GM12865 (cell line): ENCODE measurements at regions not wholly inside any gene's neighbourhood (a gene's known extent, or its start where the extent isn't known, plus 50 kb on each side); places are given as distances from the start of the nearest gene placed in this dataset.

Source experiments
- DNase-seq: peaks from one replicate; pipeline ENCODE4 v3.0.0; 2010; ENCODE audit warnings: low read depth
- H3K4me3 ChIP-seq: 2 replicates; pipeline ENCODE4 v1.5.1; 2011; ENCODE audit warnings: mild to moderate bottlenecking, low read depth, low read length, control low read depth
- CTCF ChIP-seq: IDR thresholded peaks from 2 replicates; pipeline ENCODE4 v1.5.1; 2011; ENCODE audit warnings: low read length, control low read depth, low read depth, inconsistent platforms; ENCODE audit not compliant: insufficient read depth; ENCODE audit errors: missing control alignments

GRCh38 chrX:8913655-8914409 is 112.6 kb upstream of the FAM9A start:
- H3K4me3 ChIP-seq = no peak overlapping the region
- no peak for TF ChIP-seq CTCF
- no peak for DNase-seq

- no peak for DNase-seq
- no peak overlapping the region for H3K4me3 ChIP-seq
- TF ChIP-seq CTCF = no peak
Measured at GRCh38 chrX:8907688-8908087, 106.5 kb upstream of the FAM9A start.

- H3K4me3 ChIP-seq = no peak overlapping the region
- no peak for TF ChIP-seq CTCF
- no peak for DNase-seq
Measured at GRCh38 chrX:8906299-8906938, 105.2 kb upstream of the FAM9A start.

- no peak overlapping the region for H3K4me3 ChIP-seq
- DNase-seq = no peak
- TF ChIP-seq CTCF = no peak
Measured at GRCh38 chrX:8897259-8897658, 96.1 kb upstream of the FAM9A start.

- H3K4me3 ChIP-seq = no peak overlapping the region
- DNase-seq = no peak
- no peak for TF ChIP-seq CTCF
Measured at GRCh38 chrX:8890794-8891193, 89.6 kb upstream of the FAM9A start.

- TF ChIP-seq CTCF = no peak
- H3K4me3 ChIP-seq = no peak overlapping the region
- DNase-seq = no peak
Measured at GRCh38 chrX:8887004-8887403, 85.8 kb upstream of the FAM9A start.
